ENCODE measurements at regions not wholly inside any gene's neighbourhood (a gene's known extent, or its start where the extent isn't known, plus 50 kb on each side); places are given as distances from the start of the nearest gene placed in this dataset.
"Not testable (repeated sequence)": the region's sequence is repeated elsewhere in the genome, so short reads cannot be mapped to it uniquely, and the experiment has no call there.

- Mint-ChIP-seq H3K36me3 (ENCODE audit: low read depth, unreplicated experiment) (no peaks in the 10 kb centered on the region), H3K9me3 (ENCODE audit: unreplicated experiment) (no peaks in the 10 kb centered on the region), H3K4me1 (ENCODE audit: unreplicated experiment) (peaks cover 13% of the 10 kb centered on the region), H3K4me3 (ENCODE audit: unreplicated experiment) (no peak overlapping the region), H3K27me3 (ENCODE audit: unreplicated experiment) (peaks cover 3% of the 10 kb centered on the region), H3K27ac (ENCODE audit: unreplicated experiment) (no peak overlapping the region)
- DNase-seq (ENCODE audit: low spot score) = no peak
- TF ChIP-seq CTCF (IDR thresholded peaks at IDR 0.05; ENCODE audit: unreplicated experiment) = no peak
Measured at GRCh38 chr7:17046259-17046658, 164.5 kb upstream of the AGR3 start.

- no peak overlapping the region for H3K4me3 Mint-ChIP-seq (ENCODE audit: unreplicated experiment)
- H3K9me3 Mint-ChIP-seq (ENCODE audit: unreplicated experiment) = no peaks in the 10 kb centered on the region
- no peak for TF ChIP-seq CTCF (IDR thresholded peaks at IDR 0.05; ENCODE audit: unreplicated experiment)
- peaks cover 3% of the 10 kb centered on the region for H3K27me3 Mint-ChIP-seq (ENCODE audit: unreplicated experiment)
- H3K27ac Mint-ChIP-seq (ENCODE audit: unreplicated experiment) = no peak overlapping the region
- no peak for DNase-seq (ENCODE audit: low spot score)
- H3K4me1 Mint-ChIP-seq (ENCODE audit: unreplicated experiment) = peaks cover 10% of the 10 kb centered on the region
- H3K36me3 Mint-ChIP-seq (ENCODE audit: low read depth, unreplicated experiment) = no peaks in the 10 kb centered on the region
Measured at GRCh38 chr7:17046666-17047065, 164.9 kb upstream of the AGR3 start.

- peaks cover 11% of the 10 kb centered on the region for H3K36me3 Mint-ChIP-seq (ENCODE audit: low read depth, unreplicated experiment)
- not testable (repeated sequence) for DNase-seq (ENCODE audit: low spot score); H3K9me3 Mint-ChIP-seq (ENCODE audit: unreplicated experiment); H3K27me3 Mint-ChIP-seq (ENCODE audit: unreplicated experiment); H3K27ac Mint-ChIP-seq (ENCODE audit: unreplicated experiment); H3K4me1 Mint-ChIP-seq (ENCODE audit: unreplicated experiment); H3K4me3 Mint-ChIP-seq (ENCODE audit: unreplicated experiment)
Measured at GRCh38 chr7:17053164-17053563, 171.4 kb upstream of the AGR3 start.

GRCh38 chr7:17054206-17054605, 172.4 kb upstream of the AGR3 start:
- no peak for DNase-seq (ENCODE audit: low spot score)
- H3K36me3 Mint-ChIP-seq (ENCODE audit: low read depth, unreplicated experiment) = peaks cover 11% of the 10 kb centered on the region

DNA sequence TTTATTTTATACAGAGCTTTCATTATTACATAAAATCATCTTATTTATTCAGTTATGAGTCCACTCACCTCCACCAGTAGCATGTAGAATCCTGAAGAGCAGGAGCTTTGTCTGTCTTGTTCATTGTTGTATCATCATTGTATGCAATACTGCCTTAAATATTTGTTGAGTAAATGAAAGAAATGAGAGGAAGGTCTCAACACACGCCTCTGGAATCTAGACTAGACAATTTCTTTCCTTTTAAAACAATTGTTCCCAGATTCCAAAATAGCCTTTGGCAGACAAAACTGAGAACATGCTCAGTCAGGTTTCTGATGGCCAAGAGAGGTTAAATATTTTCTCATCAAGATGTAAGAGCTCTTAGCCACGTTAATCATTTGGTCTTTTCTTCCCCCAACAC, 173.1 kb upstream of the AGR3 start:
- Mint-ChIP-seq H3K36me3 (ENCODE audit: low read depth, unreplicated experiment) (peaks cover 11% of the 10 kb centered on the region), H3K27me3 (ENCODE audit: unreplicated experiment) (peaks cover 2% of the 10 kb centered on the region), H3K27ac (ENCODE audit: unreplicated experiment) (no peak overlapping the region), H3K9me3 (ENCODE audit: unreplicated experiment) (peaks cover 4% of the 10 kb centered on the region), H3K4me1 (ENCODE audit: unreplicated experiment) (peaks cover 6% of the 10 kb centered on the region), H3K4me3 (ENCODE audit: unreplicated experiment) (no peak overlapping the region)
- TF ChIP-seq CTCF (IDR thresholded peaks at IDR 0.05; ENCODE audit: unreplicated experiment) = no peak
- DNase-seq (ENCODE audit: low spot score) = no peak

More at GRCh38 chr7:17054206-17054605, 172.4 kb upstream of the AGR3 start:
- H3K27me3 Mint-ChIP-seq (ENCODE audit: unreplicated experiment) = peaks cover 2% of the 10 kb centered on the region
- H3K4me1 Mint-ChIP-seq (ENCODE audit: unreplicated experiment) = peaks cover 6% of the 10 kb centered on the region
- peaks cover 4% of the 10 kb centered on the region for H3K9me3 Mint-ChIP-seq (ENCODE audit: unreplicated experiment)
- no peak for TF ChIP-seq CTCF (IDR thresholded peaks at IDR 0.05; ENCODE audit: unreplicated experiment)
- no peak overlapping the region for H3K4me3 Mint-ChIP-seq (ENCODE audit: unreplicated experiment)
- no peak overlapping the region for H3K27ac Mint-ChIP-seq (ENCODE audit: unreplicated experiment)

DNA sequence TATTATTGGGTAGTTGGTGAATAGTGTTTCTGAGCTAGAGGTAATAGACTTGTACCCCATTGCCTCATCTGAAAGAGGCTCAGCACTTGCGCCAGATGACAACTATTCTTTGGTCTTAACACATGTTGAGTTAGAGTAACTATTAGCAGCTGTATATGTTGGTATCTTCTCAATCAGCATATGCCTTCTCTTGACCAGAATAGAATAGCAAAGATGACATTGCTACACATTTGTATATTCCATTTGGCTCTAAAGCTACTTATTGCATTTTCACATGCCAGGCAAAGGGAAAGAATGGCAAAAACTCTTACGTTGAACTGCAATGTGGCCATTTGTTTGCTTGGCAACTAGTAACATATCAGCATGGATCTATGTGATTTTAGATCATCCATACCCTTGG, 173.8 kb upstream of the AGR3 start:
- no peak for DNase-seq (ENCODE audit: low spot score)
- H3K4me1 Mint-ChIP-seq (ENCODE audit: unreplicated experiment) = peaks cover 6% of the 10 kb centered on the region
- no peak for TF ChIP-seq CTCF (IDR thresholded peaks at IDR 0.05; ENCODE audit: unreplicated experiment)
- peaks cover 11% of the 10 kb centered on the region for H3K36me3 Mint-ChIP-seq (ENCODE audit: low read depth, unreplicated experiment)
- H3K9me3 Mint-ChIP-seq (ENCODE audit: unreplicated experiment) = peaks cover 4% of the 10 kb centered on the region
- H3K27ac Mint-ChIP-seq (ENCODE audit: unreplicated experiment) = no peak overlapping the region
- no peak overlapping the region for H3K4me3 Mint-ChIP-seq (ENCODE audit: unreplicated experiment)
- H3K27me3 Mint-ChIP-seq (ENCODE audit: unreplicated experiment) = peaks cover 2% of the 10 kb centered on the region
